ENCODE measurements at regions not wholly inside any gene's neighbourhood (a gene's known extent, or its start where the extent isn't known, plus 50 kb on each side); places are given as distances from the start of the nearest gene placed in this dataset.
"Not testable (repeated sequence)": the region's sequence is repeated elsewhere in the genome, so short reads cannot be mapped to it uniquely, and the experiment has no call there.

GRCh38 chr3:130175195-130175594 lies 93.6 kb downstream of the ALG1L2 start:
- H3K4me1 ChIP-seq (ENCODE audit: insufficient read depth); DNase-seq (ENCODE audit: low spot score); ATAC-seq; H3K9me2 ChIP-seq (ENCODE audit: insufficient read depth); H3F3A ChIP-seq (replicated peaks; ENCODE audit: low read depth); H3K9me3 Mint-ChIP-seq; H3K27me3 Mint-ChIP-seq (ENCODE audit: insufficient read depth, low read depth, poor library complexity); H4K20me1 ChIP-seq (replicated peaks; ENCODE audit: insufficient read depth); H3K4me3 ChIP-seq; H3K36me3 ChIP-seq (ENCODE audit: insufficient read depth); H3K27ac Mint-ChIP-seq; H3K27me3 ChIP-seq (ENCODE audit: insufficient read depth); H3K79me2 ChIP-seq (replicated peaks; ENCODE audit: insufficient read depth); H3K36me3 Mint-ChIP-seq (ENCODE audit: low read depth); H3K4me3 Mint-ChIP-seq; H3K27ac ChIP-seq (ENCODE audit: low read depth); H2AFZ ChIP-seq; H3K4me2 ChIP-seq: not testable (repeated sequence)
- H3K4me1 Mint-ChIP-seq: peaks cover 10% of the 10 kb centered on the region

- not testable (repeated sequence) for H3K9me3 Mint-ChIP-seq; H4K20me1 ChIP-seq (replicated peaks; ENCODE audit: insufficient read depth); H3K36me3 ChIP-seq (ENCODE audit: insufficient read depth); H3K27ac ChIP-seq (ENCODE audit: low read depth); H3K36me3 Mint-ChIP-seq (ENCODE audit: low read depth); H3K4me3 Mint-ChIP-seq; H3K27me3 ChIP-seq (ENCODE audit: insufficient read depth); H3K9me2 ChIP-seq (ENCODE audit: insufficient read depth); H3K79me2 ChIP-seq (replicated peaks; ENCODE audit: insufficient read depth); H3K4me1 ChIP-seq (ENCODE audit: insufficient read depth); H3F3A ChIP-seq (replicated peaks; ENCODE audit: low read depth); H2AFZ ChIP-seq; ATAC-seq; DNase-seq (ENCODE audit: low spot score); H3K4me3 ChIP-seq; H3K27me3 Mint-ChIP-seq (ENCODE audit: insufficient read depth, low read depth, poor library complexity); H3K27ac Mint-ChIP-seq; H3K4me2 ChIP-seq
- H3K4me1 Mint-ChIP-seq: peaks cover 15% of the 10 kb centered on the region
Observed at GRCh38 chr3:130176476-130177256, 95.0 kb downstream of the ALG1L2 start.

- not testable (repeated sequence) for H3K4me1 ChIP-seq (ENCODE audit: insufficient read depth); H3K27ac Mint-ChIP-seq; ATAC-seq; H3K27me3 ChIP-seq (ENCODE audit: insufficient read depth); H3K4me3 Mint-ChIP-seq; H3K9me3 Mint-ChIP-seq; H3K9me2 ChIP-seq (ENCODE audit: insufficient read depth); H3K79me2 ChIP-seq (replicated peaks; ENCODE audit: insufficient read depth); H3K36me3 ChIP-seq (ENCODE audit: insufficient read depth); H3K27me3 Mint-ChIP-seq (ENCODE audit: insufficient read depth, low read depth, poor library complexity); H3K4me3 ChIP-seq; H3F3A ChIP-seq (replicated peaks; ENCODE audit: low read depth); H3K36me3 Mint-ChIP-seq (ENCODE audit: low read depth); H4K20me1 ChIP-seq (replicated peaks; ENCODE audit: insufficient read depth); DNase-seq (ENCODE audit: low spot score); H2AFZ ChIP-seq; H3K27ac ChIP-seq (ENCODE audit: low read depth); H3K4me2 ChIP-seq
- peaks cover 15% of the 10 kb centered on the region for H3K4me1 Mint-ChIP-seq
Observed at GRCh38 chr3:130178835-130179234, 97.2 kb downstream of the ALG1L2 start.

GRCh38 chr3:130179353-130179970 lies 97.8 kb downstream of the ALG1L2 start:
- not testable (repeated sequence) for H2AFZ ChIP-seq; H3K27ac Mint-ChIP-seq; H3K4me3 Mint-ChIP-seq; ATAC-seq; H3K9me2 ChIP-seq (ENCODE audit: insufficient read depth); H3F3A ChIP-seq (replicated peaks; ENCODE audit: low read depth); H3K27ac ChIP-seq (ENCODE audit: low read depth); H3K27me3 ChIP-seq (ENCODE audit: insufficient read depth); H3K4me2 ChIP-seq; H3K9me3 Mint-ChIP-seq; H3K4me1 ChIP-seq (ENCODE audit: insufficient read depth); H3K36me3 ChIP-seq (ENCODE audit: insufficient read depth); H3K36me3 Mint-ChIP-seq (ENCODE audit: low read depth); H3K27me3 Mint-ChIP-seq (ENCODE audit: insufficient read depth, low read depth, poor library complexity); H3K4me3 ChIP-seq; DNase-seq (ENCODE audit: low spot score); H3K79me2 ChIP-seq (replicated peaks; ENCODE audit: insufficient read depth); H4K20me1 ChIP-seq (replicated peaks; ENCODE audit: insufficient read depth)
- peaks cover 15% of the 10 kb centered on the region for H3K4me1 Mint-ChIP-seq

- H3K27ac ChIP-seq (ENCODE audit: low read depth); H3K36me3 Mint-ChIP-seq (ENCODE audit: low read depth); H4K20me1 ChIP-seq (replicated peaks; ENCODE audit: insufficient read depth); H3K79me2 ChIP-seq (replicated peaks; ENCODE audit: insufficient read depth); H3K4me3 Mint-ChIP-seq; H3K27me3 Mint-ChIP-seq (ENCODE audit: insufficient read depth, low read depth, poor library complexity); H3K4me3 ChIP-seq; H2AFZ ChIP-seq; H3K4me2 ChIP-seq; H3K4me1 ChIP-seq (ENCODE audit: insufficient read depth); H3K27ac Mint-ChIP-seq; DNase-seq (ENCODE audit: low spot score); H3K36me3 ChIP-seq (ENCODE audit: insufficient read depth); ATAC-seq; H3K27me3 ChIP-seq (ENCODE audit: insufficient read depth); H3K9me3 Mint-ChIP-seq; H3F3A ChIP-seq (replicated peaks; ENCODE audit: low read depth); H3K9me2 ChIP-seq (ENCODE audit: insufficient read depth): not testable (repeated sequence)
- H3K4me1 Mint-ChIP-seq: peaks cover 15% of the 10 kb centered on the region
Observed at GRCh38 chr3:130182475-130182874, 100.8 kb downstream of the ALG1L2 start.

GRCh38 chr3:130183689-130184088 lies 102.1 kb downstream of the ALG1L2 start:
- not testable (repeated sequence) for H3K27ac Mint-ChIP-seq; H3K4me3 Mint-ChIP-seq; H3K27me3 ChIP-seq (ENCODE audit: insufficient read depth); H3K36me3 Mint-ChIP-seq (ENCODE audit: low read depth); H3K9me2 ChIP-seq (ENCODE audit: insufficient read depth); H3K27me3 Mint-ChIP-seq (ENCODE audit: insufficient read depth, low read depth, poor library complexity); H3K36me3 ChIP-seq (ENCODE audit: insufficient read depth); ATAC-seq; H3K79me2 ChIP-seq (replicated peaks; ENCODE audit: insufficient read depth); H3K27ac ChIP-seq (ENCODE audit: low read depth); H3K4me3 ChIP-seq; H3K4me2 ChIP-seq; H4K20me1 ChIP-seq (replicated peaks; ENCODE audit: insufficient read depth); H3F3A ChIP-seq (replicated peaks; ENCODE audit: low read depth); H2AFZ ChIP-seq; H3K4me1 ChIP-seq (ENCODE audit: insufficient read depth); DNase-seq (ENCODE audit: low spot score)
- H3K4me1 Mint-ChIP-seq: peaks cover 15% of the 10 kb centered on the region
- H3K9me3 Mint-ChIP-seq: peaks cover 10% of the 10 kb centered on the region

All from GM23338 (cell line).